ENCODE measurements at regions not wholly inside any gene's neighbourhood (a gene's known extent, or its start where the extent isn't known, plus 50 kb on each side); places are given as distances from the start of the nearest gene placed in this dataset.

DNA sequence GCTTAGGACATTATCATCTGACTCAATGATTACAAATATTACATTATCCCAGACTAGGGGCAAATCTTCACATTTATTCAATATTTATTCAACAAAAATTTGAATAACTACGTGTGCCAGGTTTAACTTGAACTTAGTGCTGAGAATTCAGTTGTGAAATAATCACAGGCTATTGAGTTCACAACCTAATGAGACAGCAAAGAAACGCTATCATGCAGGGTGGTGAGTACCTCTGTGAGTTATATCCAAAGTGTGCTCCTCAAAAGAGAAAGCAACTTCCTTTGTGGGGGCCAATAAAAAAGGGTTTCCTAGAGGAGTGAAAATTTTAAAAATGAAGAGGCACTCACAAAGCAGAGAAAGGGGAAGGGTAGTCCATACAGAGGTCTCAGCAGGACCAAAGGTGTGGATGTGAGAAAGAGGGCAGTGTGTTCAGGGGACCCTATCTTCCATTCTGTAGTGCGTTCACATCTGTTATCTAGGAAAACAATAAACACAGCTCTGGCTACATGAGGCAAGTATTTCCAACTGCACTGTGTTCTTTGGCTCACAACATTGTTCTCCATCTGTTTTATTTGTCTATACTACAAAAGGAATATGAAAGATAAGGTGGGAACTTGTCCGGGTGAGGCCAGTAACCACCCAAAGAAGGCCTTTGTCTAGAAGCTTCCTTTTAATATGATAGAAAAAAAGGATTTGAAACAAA lies 155.4 kb upstream of the MARCKS start:
- TF ChIP-seq, protein P1, sequence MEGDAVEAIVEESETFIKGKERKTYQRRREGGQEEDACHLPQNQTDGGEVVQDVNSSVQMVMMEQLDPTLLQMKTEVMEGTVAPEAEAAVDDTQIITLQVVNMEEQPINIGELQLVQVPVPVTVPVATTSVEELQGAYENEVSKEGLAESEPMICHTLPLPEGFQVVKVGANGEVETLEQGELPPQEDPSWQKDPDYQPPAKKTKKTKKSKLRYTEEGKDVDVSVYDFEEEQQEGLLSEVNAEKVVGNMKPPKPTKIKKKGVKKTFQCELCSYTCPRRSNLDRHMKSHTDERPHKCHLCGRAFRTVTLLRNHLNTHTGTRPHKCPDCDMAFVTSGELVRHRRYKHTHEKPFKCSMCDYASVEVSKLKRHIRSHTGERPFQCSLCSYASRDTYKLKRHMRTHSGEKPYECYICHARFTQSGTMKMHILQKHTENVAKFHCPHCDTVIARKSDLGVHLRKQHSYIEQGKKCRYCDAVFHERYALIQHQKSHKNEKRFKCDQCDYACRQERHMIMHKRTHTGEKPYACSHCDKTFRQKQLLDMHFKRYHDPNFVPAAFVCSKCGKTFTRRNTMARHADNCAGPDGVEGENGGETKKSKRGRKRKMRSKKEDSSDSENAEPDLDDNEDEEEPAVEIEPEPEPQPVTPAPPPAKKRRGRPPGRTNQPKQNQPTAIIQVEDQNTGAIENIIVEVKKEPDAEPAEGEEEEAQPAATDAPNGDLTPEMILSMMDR (IDR thresholded peaks at IDR 0.05), result no peak
- TF ChIP-seq POLR2AphosphoS5 (IDR thresholded peaks at IDR 0.05; ENCODE audit: low read depth, low read length) (no peak), SIN3A (IDR thresholded peaks at IDR 0.05; ENCODE audit: borderline replicate concordance, insufficient read depth, low read depth, low read length) (no peak), TCF7L2 (IDR thresholded peaks at IDR 0.05; ENCODE audit: low read depth, low read length) (no peak)
- TF ChIP-seq, protein P2, sequence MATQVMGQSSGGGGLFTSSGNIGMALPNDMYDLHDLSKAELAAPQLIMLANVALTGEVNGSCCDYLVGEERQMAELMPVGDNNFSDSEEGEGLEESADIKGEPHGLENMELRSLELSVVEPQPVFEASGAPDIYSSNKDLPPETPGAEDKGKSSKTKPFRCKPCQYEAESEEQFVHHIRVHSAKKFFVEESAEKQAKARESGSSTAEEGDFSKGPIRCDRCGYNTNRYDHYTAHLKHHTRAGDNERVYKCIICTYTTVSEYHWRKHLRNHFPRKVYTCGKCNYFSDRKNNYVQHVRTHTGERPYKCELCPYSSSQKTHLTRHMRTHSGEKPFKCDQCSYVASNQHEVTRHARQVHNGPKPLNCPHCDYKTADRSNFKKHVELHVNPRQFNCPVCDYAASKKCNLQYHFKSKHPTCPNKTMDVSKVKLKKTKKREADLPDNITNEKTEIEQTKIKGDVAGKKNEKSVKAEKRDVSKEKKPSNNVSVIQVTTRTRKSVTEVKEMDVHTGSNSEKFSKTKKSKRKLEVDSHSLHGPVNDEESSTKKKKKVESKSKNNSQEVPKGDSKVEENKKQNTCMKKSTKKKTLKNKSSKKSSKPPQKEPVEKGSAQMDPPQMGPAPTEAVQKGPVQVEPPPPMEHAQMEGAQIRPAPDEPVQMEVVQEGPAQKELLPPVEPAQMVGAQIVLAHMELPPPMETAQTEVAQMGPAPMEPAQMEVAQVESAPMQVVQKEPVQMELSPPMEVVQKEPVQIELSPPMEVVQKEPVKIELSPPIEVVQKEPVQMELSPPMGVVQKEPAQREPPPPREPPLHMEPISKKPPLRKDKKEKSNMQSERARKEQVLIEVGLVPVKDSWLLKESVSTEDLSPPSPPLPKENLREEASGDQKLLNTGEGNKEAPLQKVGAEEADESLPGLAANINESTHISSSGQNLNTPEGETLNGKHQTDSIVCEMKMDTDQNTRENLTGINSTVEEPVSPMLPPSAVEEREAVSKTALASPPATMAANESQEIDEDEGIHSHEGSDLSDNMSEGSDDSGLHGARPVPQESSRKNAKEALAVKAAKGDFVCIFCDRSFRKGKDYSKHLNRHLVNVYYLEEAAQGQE (IDR thresholded peaks at IDR 0.05; ENCODE audit: insufficient read depth in 1 of 2, low read depth in 2 of 2, low read length in 1 of 2), result no peak
